ENCODE measurements at regions not wholly inside any gene's neighbourhood (a gene's known extent, or its start where the extent isn't known, plus 50 kb on each side); places are given as distances from the start of the nearest gene placed in this dataset.

DNA sequence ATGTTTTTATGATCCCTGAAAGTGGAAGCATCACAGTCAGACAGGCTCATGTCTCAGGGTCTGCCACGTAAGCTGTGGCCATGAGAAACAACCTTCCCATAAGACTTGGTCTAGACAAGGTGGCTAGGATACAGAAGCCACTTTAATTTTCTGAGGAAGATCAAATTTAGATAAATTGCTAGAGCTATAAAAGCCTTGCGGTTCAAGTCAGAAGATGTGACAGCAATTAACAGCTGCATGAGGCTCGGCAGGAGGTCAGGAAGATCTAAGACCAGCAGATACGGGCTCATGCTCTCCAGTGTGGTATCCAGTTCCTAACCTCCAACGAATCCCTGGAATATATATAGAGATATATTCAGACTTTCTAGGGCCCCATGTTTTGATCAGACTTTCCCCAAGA, 577.1 kb downstream of the PLPP3 start:
- Histone ChIP-seq H2AFZ (replicated peaks) (no peak overlapping the region), H3K9me3 (ENCODE audit: low read depth) (no peaks in the 10 kb centered on the region), H3K27ac (no peak overlapping the region), H3K27me3 (no peaks in the 10 kb centered on the region), H3K4me3 (no peak overlapping the region), H3K9ac (no peak overlapping the region), H3K4me2 (no peak overlapping the region), H3K79me2 (ENCODE audit: low read depth) (no peaks in the 10 kb centered on the region), H3F3A (ENCODE audit: low read depth) (no peaks in the 10 kb centered on the region), H4K20me1 (ENCODE audit: low read depth) (no peaks in the 10 kb centered on the region), H3K4me1 (no peaks in the 10 kb centered on the region), H3K36me3 (no peaks in the 10 kb centered on the region)
- H3K4me1 Mint-ChIP-seq, result no peaks in the 10 kb centered on the region
- no peak for DNase-seq (ENCODE audit: low spot score)
- no peaks in the 10 kb centered on the region for H3K9me3 Mint-ChIP-seq
- no peaks in the 10 kb centered on the region for H3K36me3 Mint-ChIP-seq
- TF ChIP-seq EZH2 (IDR thresholded peaks at IDR 0.05) (no peak), EZH2phosphoT487 (IDR thresholded peaks at IDR 0.05) (no peak)
- TF ChIP-seq, protein P1, sequence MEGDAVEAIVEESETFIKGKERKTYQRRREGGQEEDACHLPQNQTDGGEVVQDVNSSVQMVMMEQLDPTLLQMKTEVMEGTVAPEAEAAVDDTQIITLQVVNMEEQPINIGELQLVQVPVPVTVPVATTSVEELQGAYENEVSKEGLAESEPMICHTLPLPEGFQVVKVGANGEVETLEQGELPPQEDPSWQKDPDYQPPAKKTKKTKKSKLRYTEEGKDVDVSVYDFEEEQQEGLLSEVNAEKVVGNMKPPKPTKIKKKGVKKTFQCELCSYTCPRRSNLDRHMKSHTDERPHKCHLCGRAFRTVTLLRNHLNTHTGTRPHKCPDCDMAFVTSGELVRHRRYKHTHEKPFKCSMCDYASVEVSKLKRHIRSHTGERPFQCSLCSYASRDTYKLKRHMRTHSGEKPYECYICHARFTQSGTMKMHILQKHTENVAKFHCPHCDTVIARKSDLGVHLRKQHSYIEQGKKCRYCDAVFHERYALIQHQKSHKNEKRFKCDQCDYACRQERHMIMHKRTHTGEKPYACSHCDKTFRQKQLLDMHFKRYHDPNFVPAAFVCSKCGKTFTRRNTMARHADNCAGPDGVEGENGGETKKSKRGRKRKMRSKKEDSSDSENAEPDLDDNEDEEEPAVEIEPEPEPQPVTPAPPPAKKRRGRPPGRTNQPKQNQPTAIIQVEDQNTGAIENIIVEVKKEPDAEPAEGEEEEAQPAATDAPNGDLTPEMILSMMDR (IDR thresholded peaks at IDR 0.05), result no peak
- H3K27ac Mint-ChIP-seq, result no peak overlapping the region
- no peak overlapping the region for H3K4me3 Mint-ChIP-seq
- H3K27me3 Mint-ChIP-seq (ENCODE audit: insufficient read depth, low read depth), result no peaks in the 10 kb centered on the region

DNA sequence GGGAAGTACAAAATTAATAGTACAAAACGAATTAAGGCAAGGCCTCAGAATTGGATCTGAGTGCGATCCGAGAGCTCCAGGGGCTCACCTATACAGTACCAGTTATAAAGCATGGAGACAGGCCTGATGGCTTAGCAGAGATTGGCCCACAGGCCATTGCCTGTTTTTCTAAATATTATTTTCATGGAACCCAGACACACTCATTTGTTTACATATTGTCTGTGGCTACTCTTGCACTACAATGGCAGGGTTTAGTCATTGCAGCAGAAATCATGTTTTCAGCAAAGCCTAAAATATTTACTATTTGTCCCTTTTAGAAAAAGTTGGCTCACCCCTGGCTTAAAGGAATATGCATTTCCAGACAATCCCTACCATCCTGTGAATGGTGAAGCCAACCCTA, 578.9 kb downstream of the PLPP3 start:
- no peak overlapping the region for H3K9ac ChIP-seq
- H3K4me2 ChIP-seq, result no peak overlapping the region
- TF ChIP-seq, protein P1 (IDR thresholded peaks at IDR 0.05), result no peak
- TF ChIP-seq EZH2 (IDR thresholded peaks at IDR 0.05), result no peak
- TF ChIP-seq EZH2phosphoT487 (IDR thresholded peaks at IDR 0.05), result no peak
- no peaks in the 10 kb centered on the region for H3K36me3 Mint-ChIP-seq
- no peak overlapping the region for H3K4me3 Mint-ChIP-seq
- no peaks in the 10 kb centered on the region for H4K20me1 ChIP-seq (ENCODE audit: low read depth)
- H3K4me1 Mint-ChIP-seq, result no peaks in the 10 kb centered on the region
- DNase-seq (ENCODE audit: low spot score), result no peak
- no peaks in the 10 kb centered on the region for H3K9me3 ChIP-seq (ENCODE audit: low read depth)
- no peaks in the 10 kb centered on the region for H3K79me2 ChIP-seq (ENCODE audit: low read depth)
- H3K27me3 Mint-ChIP-seq (ENCODE audit: insufficient read depth, low read depth), result peaks cover 3% of the 10 kb centered on the region
- H3K9me3 Mint-ChIP-seq, result peaks cover 6% of the 10 kb centered on the region
- no peak overlapping the region for H2AFZ ChIP-seq (replicated peaks)
- H3K27ac ChIP-seq, result no peak overlapping the region
- H3K4me3 ChIP-seq, result no peak overlapping the region
- H3K36me3 ChIP-seq, result no peaks in the 10 kb centered on the region
- no peaks in the 10 kb centered on the region for H3F3A ChIP-seq (ENCODE audit: low read depth)
- no peak overlapping the region for H3K27ac Mint-ChIP-seq
- H3K27me3 ChIP-seq, result no peaks in the 10 kb centered on the region
- no peaks in the 10 kb centered on the region for H3K4me1 ChIP-seq

DNA sequence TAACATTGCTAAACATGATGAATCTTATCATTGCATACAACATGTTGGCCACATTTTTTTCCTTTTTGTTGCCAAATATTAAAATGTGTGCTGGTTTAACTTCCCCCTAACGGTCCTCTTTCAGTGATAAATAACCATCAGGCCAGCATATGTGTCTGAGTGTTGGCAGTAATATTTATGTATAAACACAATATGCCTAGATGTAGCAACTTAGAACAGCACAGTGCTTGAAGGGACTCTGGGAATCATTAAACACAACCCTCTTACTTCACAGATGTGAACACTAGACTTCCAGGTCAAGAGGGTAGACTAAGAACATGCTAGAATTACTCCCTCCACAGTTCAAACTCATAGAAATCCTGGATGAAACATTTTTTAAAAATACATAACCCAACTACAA, 581.8 kb downstream of the PLPP3 start:
- peaks cover 3% of the 10 kb centered on the region for H3K27me3 Mint-ChIP-seq (ENCODE audit: insufficient read depth, low read depth)
- H3K27me3 ChIP-seq, result no peaks in the 10 kb centered on the region
- H3K4me2 ChIP-seq, result no peak overlapping the region
- H3K9me3 Mint-ChIP-seq, result peaks cover 6% of the 10 kb centered on the region
- H3K4me1 ChIP-seq, result no peaks in the 10 kb centered on the region
- DNase-seq (ENCODE audit: low spot score), result no peak
- no peak overlapping the region for H3K4me3 Mint-ChIP-seq
- H3K36me3 Mint-ChIP-seq, result no peaks in the 10 kb centered on the region
- H3K4me1 Mint-ChIP-seq, result no peaks in the 10 kb centered on the region
- TF ChIP-seq EZH2phosphoT487 (IDR thresholded peaks at IDR 0.05) (no peak), EZH2 (IDR thresholded peaks at IDR 0.05) (no peak)
- TF ChIP-seq, protein P1 (IDR thresholded peaks at IDR 0.05), result no peak
- no peak overlapping the region for H3K4me3 ChIP-seq
- H2AFZ ChIP-seq (replicated peaks), result no peak overlapping the region
- H3K36me3 ChIP-seq, result no peaks in the 10 kb centered on the region
- no peaks in the 10 kb centered on the region for H3K79me2 ChIP-seq (ENCODE audit: low read depth)
- no peaks in the 10 kb centered on the region for H3F3A ChIP-seq (ENCODE audit: low read depth)
- H3K9me3 ChIP-seq (ENCODE audit: low read depth), result no peaks in the 10 kb centered on the region
- no peak overlapping the region for H3K27ac Mint-ChIP-seq
- H4K20me1 ChIP-seq (ENCODE audit: low read depth), result no peaks in the 10 kb centered on the region
- no peak overlapping the region for H3K9ac ChIP-seq
- no peak overlapping the region for H3K27ac ChIP-seq

Measured in neural progenitor cell (in vitro differentiated cells).